HG02885 (cell line): ENCODE measurements at regions not wholly inside any gene's neighbourhood (a gene's known extent, or its start where the extent isn't known, plus 50 kb on each side); places are given as distances from the start of the nearest gene placed in this dataset.
"Not testable (repeated sequence)": the region's sequence is repeated elsewhere in the genome, so short reads cannot be mapped to it uniquely, and the experiment has no call there.

Experiments
- ATAC-seq: cut with Tn5 transposase; IDR thresholded peaks from one replicate; pipeline ENCODE4 v1.9.1; 2021; ENCODE audit warnings: mild to moderate bottlenecking; ENCODE audit not compliant: unreplicated experiment, poor library complexity

DNA sequence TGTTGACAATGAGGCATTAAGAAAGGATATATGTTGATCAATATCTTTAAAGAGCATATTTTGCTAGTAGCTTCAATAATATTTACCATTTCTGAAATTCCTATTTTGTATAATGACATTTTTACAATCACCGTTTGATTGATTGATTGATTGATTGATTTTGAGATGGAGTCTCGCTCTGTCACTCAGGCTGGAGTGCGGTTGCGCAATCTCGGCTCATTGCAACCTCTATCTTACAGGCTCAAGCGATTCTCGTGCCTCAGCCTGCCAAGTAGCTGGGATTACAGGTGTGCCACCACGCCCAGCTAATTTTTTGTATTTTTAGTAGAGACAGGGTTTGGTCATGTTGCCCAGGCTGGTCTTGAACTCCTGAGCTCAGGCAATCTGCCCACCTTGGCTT is 150.9 kb upstream of the TEX13D start:
- not testable (repeated sequence) for ATAC-seq

DNA sequence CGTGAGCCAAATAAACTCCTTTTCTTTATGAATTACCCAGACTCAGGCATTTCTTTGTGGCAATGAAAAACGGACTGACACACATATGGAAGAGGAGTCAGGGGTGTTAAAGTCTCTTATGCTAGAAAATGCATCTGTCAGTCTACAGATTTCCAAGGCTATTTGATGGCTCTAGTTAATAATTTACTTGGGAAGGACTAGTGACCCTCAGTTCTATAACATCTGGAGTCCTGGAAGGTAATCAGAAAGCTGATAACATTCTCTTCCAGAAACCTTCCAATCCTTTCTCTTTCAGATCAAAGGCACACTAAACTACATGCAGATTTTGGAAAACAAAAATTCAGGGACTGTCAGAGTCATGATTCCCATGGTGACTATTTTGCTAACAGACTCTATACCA is 142.0 kb upstream of the TEX13D start:
- no peak for ATAC-seq

DNA sequence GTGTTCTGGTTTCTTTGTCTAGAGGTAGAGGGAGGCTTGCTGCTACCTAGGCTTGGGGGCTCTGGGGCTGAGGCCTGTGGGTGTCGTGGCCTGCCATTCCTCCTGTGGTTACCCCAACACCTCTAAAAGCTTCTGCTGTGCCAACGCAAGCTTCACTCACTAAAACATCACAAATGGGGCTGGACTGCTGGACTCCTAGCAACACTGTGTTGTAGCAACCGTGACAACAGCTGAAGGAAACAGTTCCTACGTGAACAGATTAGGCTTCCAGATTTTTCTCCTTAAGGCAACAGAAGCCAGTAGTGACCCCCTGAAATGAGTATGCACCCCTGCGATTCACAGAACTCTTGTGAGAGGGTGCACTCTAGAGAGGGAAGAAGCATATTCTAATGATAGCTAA is 138.3 kb upstream of the TEX13D start:
- no peak for ATAC-seq

DNA sequence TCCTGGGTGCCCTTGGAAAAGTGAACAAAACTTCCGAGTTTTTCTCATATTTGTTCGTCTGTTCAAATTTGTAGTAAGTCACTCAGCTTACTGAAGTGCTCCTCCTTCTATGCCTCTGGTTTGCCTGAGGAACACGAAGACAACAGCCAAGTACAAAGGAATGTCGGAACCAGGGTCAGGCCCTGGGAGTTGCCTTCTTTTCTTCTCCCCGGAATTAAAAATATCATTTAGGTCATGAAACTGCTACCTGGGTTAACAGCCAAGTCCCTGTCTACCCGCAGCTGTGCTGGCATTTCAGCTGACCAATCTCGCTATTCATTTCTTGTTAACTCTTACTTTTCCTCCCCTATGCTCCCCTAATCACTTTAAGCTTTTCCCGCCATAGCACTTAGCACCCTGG is 137.6 kb upstream of the TEX13D start:
- no peak for ATAC-seq

DNA sequence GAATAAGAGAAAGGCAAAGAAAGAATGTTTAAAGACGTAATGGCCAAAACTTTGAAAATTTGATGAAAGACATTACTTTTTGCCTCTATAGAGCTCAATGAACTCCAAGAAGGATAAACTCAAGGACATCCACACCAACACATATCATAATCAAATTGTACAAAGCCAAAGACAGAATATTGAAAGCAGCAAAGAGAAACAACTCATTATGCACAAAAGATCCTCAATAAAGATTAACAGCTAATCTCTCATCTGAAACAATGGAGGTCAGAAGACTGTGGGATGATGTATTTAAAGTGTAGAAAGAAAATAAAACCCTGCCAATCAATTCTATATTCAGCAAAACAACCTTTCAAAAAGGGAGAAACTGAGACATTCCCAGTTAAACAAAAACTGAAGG is 129.1 kb upstream of the TEX13D start:
- no peak for ATAC-seq

DNA sequence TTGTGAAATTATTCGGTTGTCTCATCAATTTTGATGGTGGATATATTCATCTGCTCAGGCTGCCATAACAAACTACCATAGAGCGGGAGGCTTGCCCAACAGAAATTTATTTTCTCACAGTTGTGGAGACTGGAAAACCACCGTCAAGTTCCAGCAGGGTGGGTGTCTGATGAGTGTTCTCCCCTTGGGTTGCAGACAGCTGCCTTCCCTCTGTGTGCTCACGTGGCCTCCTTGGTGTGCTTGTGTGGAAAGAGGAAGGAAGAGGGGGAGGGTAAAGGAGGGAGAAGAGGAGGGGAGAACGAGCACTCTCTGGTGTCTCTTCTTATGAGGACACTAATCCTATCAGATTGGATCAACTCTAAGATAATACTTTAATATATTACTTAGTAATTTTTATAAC is 123.8 kb upstream of the TEX13D start:
- no peak for ATAC-seq

DNA sequence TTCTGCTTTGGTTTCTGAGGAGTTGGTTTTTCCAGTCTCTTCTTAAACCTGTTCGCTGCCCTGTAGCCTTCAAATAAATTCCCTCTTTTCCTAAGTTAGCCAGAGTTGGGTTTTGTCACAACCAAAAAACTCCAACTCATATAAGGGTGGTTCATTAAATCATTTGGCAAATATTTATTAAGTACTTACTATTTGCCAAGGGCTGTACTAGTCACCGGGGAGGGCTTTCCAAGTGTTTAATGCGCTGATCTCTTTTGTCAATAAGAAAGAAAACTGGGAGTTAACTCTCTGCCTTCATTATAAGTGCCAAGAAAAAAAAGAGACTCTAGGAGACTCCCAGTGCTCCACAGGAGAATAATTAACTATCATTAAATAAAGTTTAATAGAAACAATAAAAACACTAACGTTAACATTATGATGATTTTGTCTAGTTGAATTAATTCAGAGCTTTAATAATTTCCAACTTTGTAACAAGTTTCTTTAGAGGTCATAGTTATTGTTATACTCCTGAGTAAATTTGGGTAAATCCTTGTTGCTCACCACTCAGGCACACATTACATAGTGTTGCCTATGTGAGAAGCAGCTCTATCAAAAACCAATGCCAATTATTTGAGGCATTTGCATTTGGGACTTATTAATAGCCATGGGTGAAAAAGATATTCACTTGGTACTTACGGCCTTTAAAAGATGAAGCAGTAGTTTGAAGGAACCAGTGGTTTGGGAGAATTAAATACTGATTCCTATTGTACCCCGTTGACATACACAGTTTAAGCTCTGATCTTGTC is 122.5 kb upstream of the TEX13D start:
- ATAC-seq: no peak

DNA sequence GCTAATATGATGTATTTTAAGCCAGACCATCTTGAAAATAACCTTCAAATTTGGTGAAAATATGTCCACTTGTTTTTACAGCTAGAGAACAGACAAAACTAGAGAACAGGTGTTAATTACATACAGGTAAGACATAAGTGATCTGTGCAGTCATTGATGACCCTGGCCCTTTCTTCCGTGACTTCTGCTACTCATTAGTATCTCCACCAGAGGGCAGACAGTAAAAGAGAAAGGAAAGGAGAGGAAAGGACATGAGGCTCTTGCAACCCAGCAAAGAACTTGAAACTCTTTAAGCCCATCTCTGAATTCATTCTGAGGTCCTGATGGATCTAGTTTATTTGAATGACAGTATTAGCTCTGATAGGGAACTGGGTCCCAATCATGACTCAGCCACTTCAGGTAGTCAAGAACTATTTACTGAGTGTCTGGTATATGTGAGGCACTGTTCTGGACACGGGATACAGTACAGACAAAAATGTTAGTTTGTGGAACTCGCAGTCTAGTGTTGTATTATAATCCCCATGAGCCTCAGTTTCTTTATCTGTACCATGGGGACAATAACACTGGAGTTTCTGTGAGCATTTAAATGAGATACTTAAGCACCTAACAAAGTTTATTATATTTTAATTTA is 121.0 kb upstream of the TEX13D start:
- ATAC-seq: peak; percentile 92

DNA sequence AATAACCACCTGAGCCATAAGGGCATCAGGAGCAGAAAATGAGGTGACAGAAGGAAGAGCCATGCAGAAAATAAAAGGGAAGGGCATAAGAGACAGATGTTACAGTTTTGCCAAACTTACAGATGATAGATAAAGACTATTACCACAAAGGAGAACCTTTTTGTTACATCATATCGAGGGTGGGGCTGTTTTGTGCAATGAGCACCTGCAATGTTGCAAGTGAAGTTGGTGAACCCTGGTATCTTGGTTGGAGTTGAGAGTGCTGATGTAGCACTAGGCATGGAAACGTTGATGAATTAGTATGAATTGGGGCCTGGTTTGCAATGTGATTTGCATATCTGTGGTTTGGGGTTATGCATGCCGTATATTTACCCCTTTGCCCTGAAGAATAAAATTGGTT is 119.8 kb upstream of the TEX13D start:
- no peak for ATAC-seq

DNA sequence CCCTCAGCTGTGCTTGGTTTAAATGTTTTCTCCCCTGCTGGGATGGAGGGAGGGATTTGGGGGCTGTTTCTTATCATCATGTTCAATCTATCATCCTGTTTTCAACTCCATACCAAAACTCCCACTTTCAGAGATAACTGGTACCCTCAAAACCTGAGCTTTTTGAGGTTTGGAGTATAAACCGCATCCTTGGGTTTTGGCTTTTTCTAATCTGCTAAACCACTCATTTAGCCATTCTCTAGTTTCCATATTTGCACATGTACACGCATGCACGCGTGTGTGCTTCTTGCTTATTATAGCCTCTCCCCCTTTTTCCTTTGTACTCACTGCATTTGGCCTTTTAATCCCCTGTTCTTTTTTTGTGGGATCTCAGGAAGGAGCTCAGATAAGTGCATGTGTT is 116.7 kb upstream of the TEX13D start:
- no peak for ATAC-seq

DNA sequence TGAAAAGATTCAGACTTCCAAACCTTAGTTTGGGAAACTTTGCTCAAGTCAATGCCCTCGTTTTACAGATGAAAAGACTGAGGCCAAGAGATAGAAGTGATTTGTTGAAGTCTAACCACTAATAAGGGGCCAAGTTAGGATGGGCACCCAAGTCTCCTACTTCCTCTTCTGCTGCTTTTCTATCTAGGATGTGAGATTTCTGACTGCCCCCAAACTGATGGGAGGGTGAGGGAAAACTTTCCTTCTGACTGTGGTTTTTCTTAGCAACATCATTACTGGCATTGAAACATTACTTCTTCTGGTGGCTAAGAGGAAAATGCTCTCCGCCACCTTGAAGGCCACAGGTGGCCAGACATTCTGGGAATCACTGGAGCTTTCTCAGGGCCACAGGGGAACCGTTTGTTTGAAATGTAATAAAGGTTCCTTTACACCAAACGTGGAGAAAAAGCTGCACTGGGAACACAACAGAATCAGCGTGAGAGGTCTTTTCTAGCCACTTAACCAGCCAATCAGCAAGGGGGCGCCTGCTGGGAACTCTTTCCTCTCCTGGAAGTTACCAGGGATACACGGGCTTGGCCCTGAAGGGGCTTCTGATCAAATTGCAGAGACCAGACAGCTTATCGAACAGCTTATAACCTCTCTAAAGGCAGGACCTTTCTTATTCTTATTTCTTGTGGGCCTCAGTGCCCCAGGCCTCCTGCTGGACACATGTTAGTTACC is 115.9 kb upstream of the TEX13D start:
- no peak for ATAC-seq

DNA sequence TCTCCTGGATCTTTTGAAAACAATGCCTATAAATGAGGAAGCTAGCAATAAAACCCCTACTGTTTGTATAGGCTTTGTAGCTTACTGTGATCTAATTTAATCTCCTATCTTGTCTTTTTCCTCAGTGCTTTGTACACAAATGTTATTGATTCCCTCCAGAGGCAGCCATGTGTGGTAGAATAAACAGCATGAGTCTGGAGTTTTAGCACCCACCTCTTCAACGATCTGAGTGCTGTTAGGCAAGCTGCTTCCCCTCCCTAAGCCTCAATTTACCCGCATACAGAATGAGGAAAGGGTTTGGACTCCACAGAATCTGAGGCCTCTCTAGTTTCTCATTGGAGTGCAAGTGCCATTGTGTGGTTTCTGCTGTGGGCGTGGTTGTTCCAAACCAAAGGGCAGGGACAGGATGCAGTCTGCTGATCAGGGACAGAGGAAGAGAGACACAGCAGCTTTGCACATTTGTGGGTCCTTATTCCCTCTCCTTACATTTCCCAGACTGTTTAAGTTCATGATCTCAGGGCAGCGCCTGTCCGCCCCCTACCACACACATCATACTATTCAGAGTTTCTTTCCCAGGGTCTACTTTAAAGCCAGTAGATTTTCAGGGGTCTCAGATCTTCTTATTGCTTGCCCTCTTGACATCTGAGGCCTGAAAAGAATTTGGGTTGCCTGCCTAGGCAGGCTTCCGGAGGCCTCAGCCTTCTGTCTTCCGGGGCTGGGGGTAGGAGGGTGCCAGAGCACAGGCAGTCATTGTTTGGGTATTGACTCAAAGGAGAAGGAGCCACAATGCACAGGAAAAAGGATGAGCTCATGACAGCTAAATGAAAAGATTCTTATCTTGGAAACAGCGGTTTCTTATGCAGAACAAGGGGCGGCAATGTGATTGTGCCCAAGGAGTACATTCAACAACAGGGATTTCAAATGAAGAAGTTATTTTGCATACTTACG is 114.9 kb upstream of the TEX13D start:
- peak; percentile 68 for ATAC-seq

DNA sequence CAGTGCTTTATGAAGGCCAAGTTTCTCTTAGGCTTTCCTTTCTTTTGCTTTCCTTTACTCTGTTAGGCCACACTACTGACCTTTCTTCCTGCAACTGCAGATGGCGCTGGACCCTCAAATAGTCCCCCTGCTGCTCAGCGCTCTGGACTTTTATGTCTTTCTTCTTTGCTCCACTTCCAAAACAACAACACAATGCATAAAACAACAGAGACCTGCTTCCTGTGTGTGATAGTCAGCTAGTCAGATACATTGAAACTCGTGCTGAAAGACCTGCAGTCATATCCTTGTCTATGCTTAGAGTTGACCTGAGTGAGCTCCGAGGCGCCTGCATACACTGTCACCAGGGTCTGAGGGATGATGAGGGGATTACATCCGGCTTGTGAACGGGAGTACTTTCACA is 108.9 kb upstream of the TEX13D start:
- ATAC-seq: no peak

DNA sequence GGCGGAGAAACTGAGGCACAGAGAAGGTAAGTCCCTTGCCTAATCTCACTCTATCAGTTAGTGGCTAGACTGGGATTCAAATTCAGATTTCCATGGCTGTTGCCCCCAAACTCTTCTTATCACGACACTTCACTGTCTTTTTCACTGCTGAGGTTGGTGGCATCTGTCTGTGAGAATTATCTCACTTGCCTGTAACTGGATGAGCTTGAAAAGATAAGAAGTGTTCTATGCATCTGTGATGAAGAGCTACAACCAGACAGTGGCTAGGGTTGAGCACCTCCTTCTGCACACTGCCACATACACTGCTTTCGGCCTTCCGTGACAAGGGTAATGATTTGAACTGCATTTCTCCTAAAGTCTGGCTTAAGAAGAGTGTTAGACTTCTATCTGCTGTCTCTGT is 107.9 kb upstream of the TEX13D start:
- no peak for ATAC-seq

DNA sequence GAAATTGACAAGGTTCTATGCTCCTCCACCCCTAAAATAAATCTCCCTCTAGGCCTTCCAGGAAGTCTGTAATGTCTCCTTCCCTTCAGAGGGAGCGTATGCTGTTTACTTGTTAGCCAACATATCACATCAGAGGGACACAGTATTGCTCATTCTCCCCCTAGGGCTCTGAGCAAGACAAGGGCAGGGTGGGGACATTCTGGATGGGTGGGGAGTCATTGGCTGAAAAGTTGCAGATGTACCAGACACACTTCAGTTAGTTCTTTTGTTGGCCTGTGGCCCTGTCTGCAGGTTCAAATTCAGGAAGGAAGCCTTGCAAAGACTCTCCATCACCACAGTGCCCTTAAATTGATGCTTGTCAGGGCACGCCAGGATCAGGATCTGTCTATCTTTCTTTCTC is 106.3 kb upstream of the TEX13D start:
- no peak for ATAC-seq

DNA sequence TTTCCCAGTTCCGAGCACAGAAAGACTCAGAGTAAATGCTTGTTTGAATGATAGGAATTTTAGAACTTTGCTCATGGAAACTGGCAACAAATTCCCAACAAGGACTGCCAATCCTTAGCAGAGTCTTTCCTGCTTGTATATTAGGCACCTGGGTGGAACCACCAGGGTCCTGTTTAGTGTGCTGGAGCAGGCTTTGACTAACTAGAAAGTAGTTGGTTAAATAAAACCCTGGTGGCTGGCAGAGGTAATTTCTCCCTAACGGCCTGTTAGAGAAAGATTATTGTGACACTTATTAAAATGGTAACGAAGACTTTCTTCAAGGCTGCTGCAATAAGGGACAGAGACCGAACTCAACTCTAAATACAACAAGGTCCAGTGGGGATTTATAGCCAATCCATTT is 103.6 kb upstream of the TEX13D start:
- ATAC-seq: no peak

DNA sequence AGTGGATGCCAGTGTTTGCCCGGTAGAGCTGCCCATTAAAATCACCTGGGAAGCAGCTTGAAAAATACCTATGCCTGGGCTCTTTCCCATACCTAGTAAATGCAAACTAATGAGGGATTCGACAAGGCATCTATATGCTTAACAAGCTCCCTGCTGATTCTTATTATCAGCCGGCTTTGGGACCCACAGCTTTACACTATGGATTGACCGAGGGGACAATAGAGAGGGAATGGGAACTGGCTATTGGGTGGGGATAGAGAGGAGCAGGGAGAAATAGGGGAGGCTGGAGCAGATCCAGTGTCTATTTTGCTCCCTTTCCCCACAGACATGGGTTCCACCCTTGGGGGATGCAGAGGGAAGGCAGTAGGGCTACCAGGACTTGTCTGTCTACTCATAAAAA is 103.1 kb upstream of the TEX13D start:
- ATAC-seq: no peak

DNA sequence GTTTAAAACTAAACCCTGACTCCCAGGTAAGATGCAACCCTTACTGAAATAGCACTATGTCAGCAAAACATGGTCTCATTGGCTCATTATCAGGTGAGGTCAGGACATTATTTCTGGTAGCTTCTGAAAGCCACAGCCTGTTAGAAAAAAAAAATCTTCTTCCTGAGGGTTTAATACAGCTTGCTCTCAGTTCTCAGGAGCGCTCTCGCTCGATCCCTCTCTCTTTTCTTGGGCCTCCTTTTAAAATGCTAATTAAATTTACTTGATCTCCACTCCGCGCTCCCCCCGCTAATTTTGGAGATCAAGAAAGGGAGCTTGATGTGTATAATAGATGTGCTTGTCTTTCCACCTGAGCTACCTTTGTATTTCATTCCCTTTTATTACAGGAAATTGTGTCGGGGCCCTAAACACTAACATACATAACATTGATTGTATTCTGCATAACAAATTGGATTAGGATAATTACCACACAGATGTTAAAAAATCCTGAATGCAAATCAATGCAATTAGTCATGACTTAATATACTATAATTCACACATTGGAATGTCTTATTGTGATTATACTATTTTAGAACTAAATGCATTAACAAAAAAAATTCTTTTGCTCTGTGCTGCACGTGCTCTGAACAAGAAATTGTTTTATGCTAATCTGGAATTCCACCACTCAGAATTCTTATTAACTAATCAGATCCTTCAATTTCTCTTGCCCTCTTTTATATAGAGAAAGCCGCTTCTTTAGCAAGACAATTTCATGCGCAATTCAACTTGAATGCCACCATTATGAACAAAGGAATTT is 101.6 kb upstream of the TEX13D start:
- no peak for ATAC-seq

DNA sequence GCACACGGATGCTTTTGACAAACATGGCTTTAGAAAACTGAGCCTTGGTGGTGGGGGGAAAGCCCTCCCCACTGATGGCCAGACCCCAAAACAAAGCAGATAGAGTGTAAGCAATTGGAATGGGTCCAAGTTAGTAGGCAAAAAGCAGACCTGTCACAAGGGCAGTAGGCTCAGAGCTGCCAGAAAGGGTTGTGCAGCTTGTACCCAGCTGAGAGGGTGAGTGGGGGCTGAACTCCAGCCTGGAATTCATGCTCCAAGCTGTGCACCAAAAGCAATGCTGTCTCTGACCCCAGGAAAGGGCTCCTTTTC is 101.1 kb upstream of the TEX13D start:
- ATAC-seq: no peak
